GM21723 (cell line): ENCODE measurements at regions not wholly inside any gene's neighbourhood (a gene's known extent, or its start where the extent isn't known, plus 50 kb on each side); places are given as distances from the start of the nearest gene placed in this dataset.
"Not testable (repeated sequence)": the region's sequence is repeated elsewhere in the genome, so short reads cannot be mapped to it uniquely, and the experiment has no call there.

Experiments
- ATAC-seq: cut with Tn5 transposase; IDR thresholded peaks from one replicate; pipeline ENCODE4 v1.9.1; 2021; ENCODE audit warnings: mild to moderate bottlenecking, moderate library complexity; ENCODE audit not compliant: unreplicated experiment

DNA sequence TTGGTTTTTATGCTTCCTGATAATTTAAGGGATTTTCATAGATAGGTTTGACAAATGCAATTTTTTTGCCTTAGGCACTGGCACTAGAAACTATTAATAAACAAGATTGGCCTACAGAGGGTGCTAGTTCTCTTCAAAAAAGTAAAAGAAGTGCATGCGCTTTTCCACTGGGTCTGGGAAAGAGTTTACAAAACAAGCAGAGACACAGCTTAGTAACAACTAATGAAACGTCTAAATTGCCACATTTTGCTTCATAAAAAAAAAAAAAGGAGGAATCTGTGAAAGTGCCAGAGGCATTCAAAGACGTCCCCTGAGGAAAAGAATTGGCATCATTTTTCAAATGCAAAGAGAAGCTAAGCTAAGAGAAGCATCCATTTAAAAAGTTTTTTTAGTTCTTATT is 58.3 kb upstream of the EEA1 start:
- ATAC-seq, result peak; percentile 43

DNA sequence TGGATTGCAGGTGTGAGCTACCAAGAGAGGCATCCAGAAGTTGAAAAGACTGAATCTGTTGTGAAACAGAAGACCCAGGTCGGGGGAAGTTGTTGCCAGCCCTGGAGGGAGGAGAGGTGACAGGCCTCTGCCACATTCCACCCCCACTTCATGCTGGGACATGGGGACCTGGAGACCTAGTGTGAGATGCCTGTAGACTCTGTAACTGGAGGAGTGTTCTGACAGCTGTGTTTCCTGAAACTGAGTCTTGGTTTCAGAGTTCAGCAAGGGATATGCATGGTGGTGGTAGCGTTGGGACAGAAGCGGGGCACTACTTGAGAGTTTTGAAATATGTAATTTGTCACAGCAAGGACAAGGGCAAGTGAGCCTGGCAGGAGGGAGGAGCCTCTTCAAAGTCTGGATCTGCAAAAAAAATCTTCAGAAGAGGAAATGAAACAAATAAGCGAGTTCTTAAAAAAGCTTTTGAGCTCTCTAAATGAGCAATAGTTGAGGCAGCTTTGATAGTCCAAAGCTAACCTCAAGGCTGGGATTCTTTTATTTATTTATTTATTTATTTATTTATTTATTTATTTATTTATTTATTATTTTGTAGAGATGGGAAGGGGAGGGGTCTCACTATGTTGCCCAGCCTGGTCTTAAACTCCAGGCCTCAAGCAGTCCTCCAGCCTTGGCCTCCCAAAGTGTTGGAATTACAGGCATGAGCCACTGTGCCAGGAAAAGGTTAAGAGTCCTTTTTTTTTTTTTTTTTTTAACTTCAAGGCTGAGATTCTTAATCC is 58.9 kb upstream of the EEA1 start:
- ATAC-seq, result peak; percentile 85

DNA sequence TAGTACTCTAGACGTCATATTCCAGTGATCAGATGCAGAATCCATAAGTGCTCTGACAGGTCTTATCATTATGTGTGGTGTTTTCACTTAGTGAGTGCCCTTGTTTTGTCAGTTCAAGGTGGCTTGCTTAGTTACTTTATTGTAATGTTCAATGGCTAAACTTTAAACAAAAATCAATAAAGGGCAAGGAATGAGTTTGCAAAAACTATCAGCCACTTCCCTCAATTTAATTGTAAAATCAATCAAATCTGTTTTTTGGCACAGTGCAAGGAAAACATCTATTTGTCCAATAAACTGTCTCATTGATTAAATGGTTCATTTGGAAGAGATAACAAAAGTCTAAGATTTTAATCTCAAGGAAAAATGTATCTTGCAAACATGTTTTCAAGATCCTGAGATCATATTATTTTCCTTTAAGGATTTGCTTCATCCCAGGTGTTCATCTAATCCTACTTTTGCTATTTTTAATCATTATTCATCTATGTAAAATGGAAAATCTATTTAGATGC is 59.6 kb upstream of the EEA1 start:
- ATAC-seq, result no peak

DNA sequence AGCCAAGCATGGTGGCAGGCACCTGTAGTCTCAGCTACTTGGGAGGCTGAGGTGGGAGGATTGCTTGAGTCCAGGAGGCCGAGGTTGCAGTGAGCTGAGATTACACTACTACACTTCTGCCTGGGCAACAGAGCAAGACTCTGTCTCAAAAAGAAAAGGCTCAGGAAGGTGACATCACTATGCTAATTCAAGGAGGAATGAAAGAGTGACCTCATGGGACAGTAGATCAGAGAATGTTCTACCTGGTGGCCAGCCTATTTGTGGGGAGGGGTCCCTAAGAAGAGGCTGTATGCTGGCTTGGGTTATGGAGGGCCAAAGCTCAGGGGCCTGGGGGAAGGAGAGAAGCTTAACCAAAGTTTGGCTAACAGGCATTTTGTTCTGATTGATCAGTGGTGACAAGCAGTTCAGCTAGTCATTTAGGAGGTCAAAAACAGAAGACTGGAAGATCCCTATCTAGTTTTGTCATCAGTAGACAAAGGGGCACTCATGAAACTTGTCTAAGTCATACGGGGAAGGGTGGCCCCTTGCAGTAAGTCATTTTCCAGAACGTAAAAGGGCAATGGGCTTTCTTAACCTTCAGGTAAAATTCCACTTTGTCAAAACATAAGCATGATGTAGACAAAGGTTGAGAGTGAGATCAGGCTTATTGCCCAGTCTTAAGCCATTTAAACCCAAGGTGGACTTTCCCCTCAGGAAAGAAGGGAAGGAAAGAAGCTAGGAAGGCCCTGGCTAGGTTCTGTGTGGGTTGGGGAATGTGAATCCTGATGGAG is 60.8 kb upstream of the EEA1 start:
- no peak for ATAC-seq

DNA sequence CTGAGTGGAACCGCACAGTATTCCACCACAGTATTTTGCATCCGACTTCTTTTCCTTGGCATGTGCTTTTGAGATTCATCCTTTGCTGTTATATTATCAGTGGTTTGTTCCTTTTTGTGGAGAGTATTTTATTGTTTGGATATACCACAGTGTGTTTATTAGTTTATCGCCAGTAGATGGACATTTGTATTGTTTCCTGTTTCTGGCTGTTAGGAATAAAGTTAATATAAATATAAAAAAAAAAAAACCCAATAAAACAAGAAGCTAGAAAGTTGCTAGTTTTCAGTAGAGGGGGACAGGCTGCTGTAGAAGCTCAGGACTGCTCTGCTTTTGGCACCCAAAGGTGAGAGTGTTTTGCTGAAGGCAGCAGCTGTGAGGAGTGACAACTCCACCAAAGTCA is 62.0 kb upstream of the EEA1 start:
- no peak for ATAC-seq

DNA sequence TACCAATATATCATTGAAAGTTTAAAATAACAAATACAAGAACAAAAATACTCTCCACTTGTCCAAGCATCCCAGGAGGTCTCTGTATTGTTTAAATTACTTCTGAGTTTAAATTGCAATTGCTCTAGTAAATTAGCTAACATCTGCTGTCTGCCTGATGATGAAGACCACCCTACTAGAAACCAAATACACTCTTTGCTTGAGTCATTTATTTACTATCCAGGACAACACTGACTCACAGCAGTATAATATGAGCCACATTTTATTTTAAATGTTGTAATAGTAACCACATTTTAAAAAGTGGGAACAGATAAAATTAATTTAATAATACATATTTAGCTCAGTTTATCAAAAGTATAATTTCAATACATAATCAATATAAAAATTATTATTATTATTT is 62.9 kb upstream of the EEA1 start:
- ATAC-seq, result no peak

DNA sequence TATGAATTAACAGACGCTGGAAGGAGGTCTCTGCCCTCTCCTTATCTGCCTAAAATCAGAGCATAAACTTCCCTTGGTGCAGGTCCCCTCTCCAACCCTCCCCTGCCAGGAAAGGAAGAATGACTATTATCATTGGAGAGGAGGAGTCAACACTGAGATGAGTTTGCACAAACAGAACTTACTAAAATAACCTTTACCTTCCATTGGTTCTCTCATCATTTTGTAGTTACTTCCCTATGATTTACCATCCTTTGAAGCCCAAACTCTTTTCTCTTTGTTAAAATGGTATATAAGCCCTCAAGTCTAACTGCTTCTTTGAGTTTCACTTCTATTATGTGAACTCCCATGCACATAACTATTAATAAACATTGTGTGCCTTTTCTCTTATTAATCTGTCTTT is 64.2 kb upstream of the EEA1 start:
- no peak for ATAC-seq

DNA sequence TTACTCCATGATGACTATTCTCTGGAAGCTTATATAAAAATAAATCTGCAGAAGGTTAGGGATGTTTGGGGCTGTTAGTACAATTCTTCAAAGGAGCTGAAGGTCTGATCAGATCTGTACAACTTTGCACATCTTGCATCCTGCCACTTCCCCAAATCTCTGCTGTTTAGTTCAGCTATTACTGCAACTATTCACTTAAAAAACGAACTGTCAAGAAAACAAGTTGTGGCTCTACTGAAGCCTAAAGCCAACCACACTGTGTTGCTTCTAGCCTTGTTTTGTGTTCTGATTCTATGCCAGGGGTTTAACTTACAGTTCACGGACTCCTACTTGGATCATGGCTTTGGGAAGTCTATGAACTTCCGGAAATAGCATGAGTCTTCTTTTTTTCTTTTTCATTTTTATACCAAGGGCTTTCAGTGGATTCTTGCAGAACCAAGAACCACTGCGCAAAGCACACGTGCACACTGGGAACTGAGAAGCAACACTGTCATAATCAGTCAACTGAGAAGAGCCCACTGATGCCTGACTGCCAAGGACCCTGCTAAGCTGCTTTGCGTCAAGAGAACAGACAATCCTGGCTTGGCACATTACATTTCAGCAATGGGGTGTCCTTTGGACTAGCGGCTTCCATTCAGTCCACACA is 66.3 kb upstream of the EEA1 start:
- ATAC-seq, result peak; percentile 86

DNA sequence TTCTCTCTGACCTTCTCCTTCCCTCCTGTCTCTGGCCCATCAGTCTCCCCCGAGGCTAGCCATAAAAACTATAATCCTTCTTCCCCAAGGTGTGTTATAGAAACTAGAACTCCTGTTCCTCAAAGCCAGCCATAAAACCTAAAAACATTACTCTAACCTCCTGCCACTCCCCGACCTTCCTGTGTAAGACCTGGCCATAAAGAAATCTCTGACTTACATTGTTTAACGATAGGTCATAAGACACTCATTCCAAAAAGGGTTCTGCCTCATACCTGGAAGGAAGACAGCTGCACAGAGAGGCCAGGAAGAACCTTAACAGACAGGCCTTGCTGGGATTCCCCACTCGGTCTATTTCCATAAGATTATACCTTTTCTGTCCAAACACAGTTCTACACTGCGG is 70.9 kb upstream of the EEA1 start:
- ATAC-seq, result no peak

DNA sequence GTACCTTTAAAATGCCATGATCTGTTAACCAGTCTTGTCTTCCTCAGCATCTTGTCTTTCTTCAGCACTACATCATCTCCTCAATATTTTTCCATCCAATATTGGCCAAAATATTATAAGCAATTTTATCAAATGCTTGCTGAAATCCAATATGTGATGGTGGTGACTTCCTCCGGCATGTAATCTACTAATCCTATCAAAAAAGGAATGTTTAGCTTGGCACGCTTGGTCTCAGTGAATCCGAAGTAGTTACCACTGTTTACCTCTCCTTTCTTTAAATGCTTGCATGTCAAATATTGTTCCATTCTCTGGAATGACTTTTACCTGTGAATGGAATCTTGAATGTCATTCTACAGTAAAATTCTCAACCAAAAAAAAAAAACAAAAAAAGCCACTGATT is 72.3 kb upstream of the EEA1 start:
- no peak for ATAC-seq

DNA sequence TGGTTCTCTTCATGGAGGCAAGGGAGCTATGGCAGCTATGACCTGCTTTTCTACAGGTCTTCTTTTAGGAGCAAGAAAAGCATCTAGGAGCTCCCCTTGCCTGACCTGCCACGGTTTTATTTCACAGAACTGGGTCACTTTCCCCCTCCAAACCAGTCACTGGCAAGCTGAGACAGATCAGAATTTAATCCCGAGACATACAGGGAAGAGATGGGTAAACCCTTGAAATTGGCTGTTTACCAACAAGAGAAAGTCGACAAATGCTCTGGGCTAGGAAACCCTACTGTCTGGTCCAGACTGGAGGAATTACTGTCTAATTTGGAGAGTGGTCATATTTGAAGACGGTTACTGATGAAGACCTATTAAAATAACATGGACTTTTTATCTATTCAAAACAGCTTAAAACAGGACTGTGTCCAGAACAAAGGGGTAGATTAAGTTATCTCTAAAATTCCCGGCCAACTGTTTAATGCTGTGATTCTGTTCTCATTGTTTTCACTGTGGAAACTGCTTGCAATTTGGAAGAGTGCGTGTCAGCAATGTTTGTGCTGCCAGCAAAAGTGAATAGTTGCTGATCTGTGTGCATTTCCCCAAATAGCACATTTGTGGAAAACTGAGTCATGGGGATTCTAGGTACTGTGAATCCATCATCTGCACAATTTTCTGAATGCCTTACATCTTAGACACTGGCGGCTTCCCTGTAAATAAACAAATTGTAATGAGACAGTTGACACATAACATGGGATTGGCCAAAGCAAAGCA is 73.4 kb upstream of the EEA1 start:
- no peak for ATAC-seq

DNA sequence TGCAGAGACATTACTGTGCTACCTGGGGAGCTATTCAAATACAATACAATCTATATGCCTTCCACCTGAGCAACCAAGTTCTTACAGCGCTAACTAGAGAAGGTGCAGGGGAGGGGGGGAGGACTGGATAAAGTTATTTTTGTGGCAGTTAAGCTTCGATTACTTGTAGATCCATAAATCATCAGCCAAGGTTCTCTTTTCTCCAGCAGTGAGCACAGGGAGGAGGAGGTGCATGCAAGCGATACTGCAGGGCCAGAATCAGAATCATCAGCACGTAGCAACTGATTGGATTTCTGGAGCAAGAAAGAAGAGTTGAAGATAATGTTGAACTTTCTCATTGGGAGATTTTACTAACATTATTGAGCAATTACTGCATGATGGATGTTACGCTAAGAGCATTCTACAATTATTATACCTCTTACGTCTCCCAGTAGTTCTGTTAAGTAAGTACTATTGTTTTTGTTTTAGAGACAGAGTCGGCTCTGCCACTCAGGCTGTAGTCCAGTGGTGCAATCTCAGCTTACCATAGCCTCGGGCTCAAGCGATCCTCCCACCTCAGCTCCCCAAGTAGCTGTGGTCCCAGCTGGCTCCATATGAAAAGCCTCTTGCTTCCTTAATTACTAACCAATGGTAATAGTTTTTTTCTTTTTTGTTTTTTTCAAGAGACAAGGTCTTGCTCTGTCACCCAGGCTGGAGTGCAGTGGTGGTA is 74.6 kb upstream of the EEA1 start:
- no peak for ATAC-seq

DNA sequence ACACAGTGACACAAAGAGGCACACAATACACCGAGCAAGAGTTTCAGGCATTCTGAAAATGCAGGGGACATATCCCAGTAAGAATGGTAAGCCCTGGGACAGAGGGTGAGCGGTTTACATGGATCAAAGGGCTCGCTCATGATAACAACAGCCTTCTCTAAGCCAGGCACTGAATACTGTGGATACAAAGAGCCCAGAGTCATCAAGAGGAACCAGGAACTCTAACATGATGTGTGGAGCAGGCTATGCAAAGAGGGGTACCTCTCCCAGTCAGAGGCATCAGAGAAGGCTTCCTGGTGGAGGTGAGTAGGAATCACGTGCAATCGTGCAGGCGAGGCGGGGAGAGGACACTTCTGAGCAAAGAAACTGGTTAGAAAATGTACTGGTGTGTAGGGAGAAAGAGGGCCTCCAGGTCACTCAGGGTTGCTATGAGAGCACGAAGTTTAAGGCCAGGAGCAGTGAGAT is 76.9 kb upstream of the EEA1 start:
- ATAC-seq, result no peak

DNA sequence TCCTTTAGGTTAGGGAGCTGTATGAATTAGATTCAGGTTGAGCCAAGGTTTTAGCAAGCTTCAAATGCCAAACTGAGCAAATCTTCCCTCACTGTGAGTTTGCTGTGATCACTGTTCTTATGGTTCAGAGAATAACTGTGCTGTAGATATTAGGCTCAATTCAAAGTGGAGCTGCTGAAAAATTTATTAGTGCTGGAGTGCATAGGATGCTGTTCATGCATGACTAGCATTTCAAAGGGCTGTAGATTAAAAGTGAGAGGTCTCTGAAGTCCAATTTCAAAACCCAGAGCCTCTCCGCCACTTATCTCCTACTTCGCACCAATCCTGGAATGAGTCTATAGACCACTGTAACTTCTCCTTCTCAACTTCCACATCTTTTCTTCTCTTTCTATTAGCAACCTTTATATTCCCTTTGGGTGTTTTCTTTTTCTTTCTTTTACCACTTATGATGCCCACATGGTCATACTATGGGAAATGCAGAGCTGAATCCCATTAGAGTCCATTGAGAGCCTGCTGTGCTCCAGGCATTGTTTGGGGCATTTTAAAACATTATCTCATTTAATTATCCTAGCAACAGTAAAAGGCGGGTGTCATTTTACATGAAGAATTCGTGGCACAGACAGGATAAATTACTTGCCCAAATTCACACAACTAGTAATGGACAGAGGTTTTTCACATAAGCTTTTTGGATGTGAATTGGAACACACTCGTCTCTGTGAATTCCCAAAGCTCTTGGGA is 77.5 kb upstream of the EEA1 start:
- no peak for ATAC-seq

DNA sequence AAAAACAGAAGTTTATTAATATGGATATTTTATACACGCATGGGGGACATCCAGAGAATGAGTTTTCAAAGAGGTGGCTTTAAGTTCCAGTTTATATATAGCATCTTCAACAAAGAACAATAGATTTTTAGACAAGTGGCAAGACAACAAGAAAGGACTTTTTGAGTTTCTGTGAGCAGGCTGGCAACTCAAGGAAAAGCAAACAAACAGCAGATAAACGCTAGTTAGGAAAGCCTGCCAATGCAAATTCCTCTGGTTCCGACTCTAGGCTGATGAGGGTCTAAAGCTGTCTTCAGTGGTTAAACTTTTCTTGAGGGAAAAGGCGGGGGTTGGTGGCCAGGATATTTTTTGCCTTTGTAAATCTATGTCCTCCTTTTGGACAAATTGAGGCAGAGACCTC is 78.4 kb upstream of the EEA1 start:
- no peak for ATAC-seq

DNA sequence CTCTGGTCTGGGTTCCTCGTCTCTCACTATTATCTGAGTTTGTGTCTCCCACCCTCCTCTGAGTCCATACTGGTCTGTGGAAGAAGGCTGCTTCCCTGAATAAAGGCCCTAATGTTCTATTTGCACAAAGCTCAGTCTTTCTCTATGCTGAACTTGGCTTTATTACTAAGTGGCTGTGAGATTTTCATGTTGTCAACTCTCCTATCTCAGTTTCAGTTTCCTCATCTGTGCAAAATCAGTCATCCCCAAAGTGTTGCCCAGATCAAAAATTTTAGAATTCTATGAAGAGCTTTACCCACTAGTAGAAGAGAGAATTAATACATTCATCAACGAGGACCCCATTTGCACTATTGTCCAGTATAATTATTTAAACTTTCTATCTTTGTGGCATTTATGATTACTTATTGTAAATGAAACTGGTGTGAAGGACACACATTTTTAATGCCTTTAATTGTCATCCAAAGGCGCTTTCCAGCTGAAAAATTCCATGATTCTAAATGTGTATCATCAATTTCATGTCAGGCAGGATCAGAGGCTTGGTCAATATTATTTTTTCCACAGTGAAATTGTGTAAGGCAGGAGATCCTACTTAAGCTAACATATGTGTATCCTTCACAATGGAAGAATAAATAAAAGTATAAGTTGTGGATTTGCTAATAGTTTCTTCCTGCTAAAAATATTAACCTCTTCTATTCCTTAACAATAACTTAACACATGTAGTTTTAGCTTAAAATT is 79.1 kb upstream of the EEA1 start:
- peak; percentile 88 for ATAC-seq

DNA sequence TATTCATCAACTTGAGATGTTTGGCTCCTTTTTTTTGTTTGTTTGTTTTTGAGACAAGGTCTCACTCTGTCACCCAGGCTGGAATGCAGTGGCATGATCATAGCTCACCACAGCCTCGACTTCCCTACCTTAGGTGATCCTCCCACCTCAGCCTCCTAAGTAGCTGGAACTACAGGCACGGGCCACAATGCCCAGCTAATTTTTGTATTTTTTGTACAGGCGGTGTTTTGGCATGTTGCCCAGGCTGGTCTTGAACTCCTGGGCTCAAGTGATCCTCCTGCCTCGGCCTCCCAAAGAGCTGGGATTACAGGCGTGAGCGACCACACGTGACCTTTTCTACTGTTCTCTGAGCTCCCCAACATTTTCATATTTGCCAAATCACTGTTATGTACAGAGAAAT is 79.8 kb upstream of the EEA1 start:
- not testable (repeated sequence) for ATAC-seq

DNA sequence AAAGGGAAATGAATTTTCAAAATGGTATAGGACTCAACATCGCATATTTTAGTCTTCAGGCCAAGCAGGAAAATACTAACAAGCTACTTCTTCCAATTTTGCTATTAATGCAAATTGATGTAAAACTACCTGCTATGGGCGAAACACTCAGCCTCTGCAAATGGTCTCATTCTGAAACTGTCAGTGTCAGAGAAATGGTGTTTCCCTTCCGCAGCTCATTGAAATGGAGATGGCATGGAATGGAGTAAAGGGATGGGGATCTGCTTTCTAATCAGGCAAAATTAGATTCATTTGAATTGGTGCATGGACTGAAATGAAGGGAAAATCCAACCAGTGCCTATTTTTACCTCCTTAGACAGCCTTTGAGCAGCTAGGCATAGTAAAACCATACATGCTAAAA is 80.4 kb upstream of the EEA1 start:
- ATAC-seq, result no peak

DNA sequence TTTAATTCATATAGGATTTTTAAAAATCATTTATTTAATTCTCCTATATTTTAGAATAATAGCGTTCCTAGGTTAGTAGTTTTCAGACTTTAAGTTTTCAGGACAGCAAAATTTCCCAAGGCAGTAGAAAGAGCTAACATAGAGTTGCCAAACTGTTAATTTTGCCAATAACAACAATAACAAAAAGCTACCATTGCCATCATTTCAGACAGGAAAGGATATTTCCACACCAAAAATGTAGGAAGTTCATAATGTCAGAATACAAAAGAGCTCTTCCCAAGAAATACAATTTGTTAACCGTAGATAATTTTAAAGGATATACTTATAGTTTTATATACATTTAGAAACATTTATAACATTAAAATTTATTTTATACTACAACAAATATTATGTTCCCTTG is 81.4 kb upstream of the EEA1 start:
- no peak for ATAC-seq
